GM18508 (cell line): ENCODE measurements at regions not wholly inside any gene's neighbourhood (a gene's known extent, or its start where the extent isn't known, plus 50 kb on each side); places are given as distances from the start of the nearest gene placed in this dataset.

Source experiments
- ATAC-seq: cut with Tn5 transposase; IDR thresholded peaks from one replicate; pipeline ENCODE4 v1.9.1; 2021; ENCODE audit warnings: moderate number of reproducible peaks; ENCODE audit not compliant: insufficient read depth, unreplicated experiment

- ATAC-seq = no peak
These were observed 531.1 kb downstream of the RASEF start for GRCh38 chr9:82531795-82532194.

- no peak for ATAC-seq
These were observed 530.3 kb downstream of the RASEF start for GRCh38 chr9:82532504-82533180.

GRCh38 chr9:82535432-82535998, 527.4 kb downstream of the RASEF start:
- no peak for ATAC-seq

GRCh38 chr9:82538634-82539033, 524.3 kb downstream of the RASEF start:
- ATAC-seq = no peak

- ATAC-seq = no peak
These were observed 523.8 kb downstream of the RASEF start for GRCh38 chr9:82539146-82539545.

GRCh38 chr9:82539856-82540579, 522.9 kb downstream of the RASEF start:
- no peak for ATAC-seq

GRCh38 chr9:82543726-82544125, 519.2 kb downstream of the RASEF start:
- ATAC-seq = no peak

- ATAC-seq = no peak
These were observed 516.8 kb downstream of the RASEF start for GRCh38 chr9:82546136-82546535.

GRCh38 chr9:82547995-82548394, 514.9 kb downstream of the RASEF start:
- ATAC-seq = no peak

GRCh38 chr9:82549174-82549821, 513.6 kb downstream of the RASEF start:
- ATAC-seq = no peak

GRCh38 chr9:82552784-82553183, 510.2 kb downstream of the RASEF start:
- ATAC-seq = no peak

- ATAC-seq = no peak
These were observed 509.1 kb downstream of the RASEF start for GRCh38 chr9:82553654-82554366.

- no peak for ATAC-seq
These were observed 508.6 kb downstream of the RASEF start for GRCh38 chr9:82554381-82554780.

GRCh38 chr9:82555031-82555430, 507.9 kb downstream of the RASEF start:
- ATAC-seq = no peak

GRCh38 chr9:82555431-82556051, 507.4 kb downstream of the RASEF start:
- ATAC-seq = no peak

- no peak for ATAC-seq
These were observed 504.6 kb downstream of the RASEF start for GRCh38 chr9:82558346-82558745.

GRCh38 chr9:82558855-82559630, 503.9 kb downstream of the RASEF start:
- ATAC-seq = no peak

- ATAC-seq = no peak
These were observed 502.9 kb downstream of the RASEF start for GRCh38 chr9:82560036-82560435.

GRCh38 chr9:82560457-82560904, 502.5 kb downstream of the RASEF start:
- ATAC-seq = no peak
